Thymus (tissue), 11 donors: ENCODE measurements at regions not wholly inside any gene's neighbourhood (a gene's known extent, or its start where the extent isn't known, plus 50 kb on each side); places are given as distances from the start of the nearest gene placed in this dataset.

Experiments used
- DNase-seq, 9 donors: peaks; one replicate each; pipeline ENCODE4 v3.0.0-alpha.2; 2013; ENCODE audit warnings: low spot score in 9 of 9, low read depth in 6 of 9, missing footprints in 1 of 9
- H3K27ac ChIP-seq, 2 donors: one replicate each; pipeline ENCODE4 v1.5.1; 2013; ENCODE audit warnings: control low read depth in 1 of 2, low read depth in 1 of 2, low read length in 1 of 2, mild to moderate bottlenecking in 1 of 2, moderate library complexity in 1 of 2
- H3K27me3 ChIP-seq, 2 donors: one replicate each; pipeline ENCODE4 v1.5.1; 2013; ENCODE audit warnings: low read length in 1 of 2; ENCODE audit not compliant: control insufficient read depth in 2 of 2, insufficient read depth in 1 of 2
- H3K36me3 ChIP-seq, 2 donors: one replicate each; pipeline ENCODE4 v1.5.1; 2013; ENCODE audit warnings: low read length in 1 of 2, mild to moderate bottlenecking in 1 of 2, moderate library complexity in 1 of 2; ENCODE audit not compliant: control insufficient read depth in 2 of 2, insufficient read depth in 2 of 2
- H3K4me1 ChIP-seq, 2 donors: one replicate each; pipeline ENCODE4 v1.5.1; 2013; ENCODE audit warnings: low read length in 2 of 2; ENCODE audit not compliant: control insufficient read depth in 2 of 2, insufficient read depth in 2 of 2
- H3K4me3 ChIP-seq, 2 donors: one replicate each; pipeline ENCODE4 v1.5.1; 2013; ENCODE audit warnings: low read length in 2 of 2, control low read depth in 1 of 2, mild to moderate bottlenecking in 1 of 2
- H3K9me3 ChIP-seq, 2 donors: one replicate each; pipeline ENCODE4 v1.5.1; 2013; ENCODE audit warnings: low read length in 1 of 2, mild to moderate bottlenecking in 1 of 2; ENCODE audit not compliant: control insufficient read depth in 2 of 2, insufficient read depth in 1 of 2
- WGBS: extraction: QIAGEN DNeasy Blood & Tissue Kit; methylation state at CpG from one replicate; pipeline ENCODE4 v1.1.7; 2013; 5-methylcytosine and 5-hydroxymethylcytosine counted together
- donor health status: healthy.

GRCh38 chr5:125786021-125786420 lies 637.2 kb upstream of the GRAMD2B start:
- no peak for DNase-seq
- H3K27me3 ChIP-seq = no peaks in the 10 kb centered on the region
- no peaks in the 10 kb centered on the region for H3K9me3 ChIP-seq
- H3K27ac ChIP-seq = no peak overlapping the region
- H3K36me3 ChIP-seq = no peaks in the 10 kb centered on the region
- 90% methylated on average over 2 of the region's 2 CpGs for WGBS
- no peak overlapping the region for H3K4me3 ChIP-seq
- H3K4me1 ChIP-seq = no peaks in the 10 kb centered on the region

- Histone ChIP-seq H3K9me3 (no peaks in the 10 kb centered on the region), H3K36me3 (no peaks in the 10 kb centered on the region), H3K4me3 (no peak overlapping the region), H3K27me3 (no peaks in the 10 kb centered on the region), H3K4me1 (no peaks in the 10 kb centered on the region), H3K27ac (no peak overlapping the region)
- no peak for DNase-seq
- WGBS = 97% methylated on average over 1 of the region's 1 CpG
Observed at GRCh38 chr5:125793470-125793869, 629.7 kb upstream of the GRAMD2B start.

GRCh38 chr5:125794922-125795321 lies 628.3 kb upstream of the GRAMD2B start:
- no peak overlapping the region for H3K4me3 ChIP-seq

GRCh38 chr5:125798307-125798706 lies 624.9 kb upstream of the GRAMD2B start:
- Histone ChIP-seq H3K36me3 (no peaks in the 10 kb centered on the region), H3K4me1 (no peaks in the 10 kb centered on the region)
- DNase-seq = peak in 7 of 9 donors; percentile 0 to 50 (median 6)

More at GRCh38 chr5:125794922-125795321, 628.3 kb upstream of the GRAMD2B start:
- H3K9me3 ChIP-seq = no peaks in the 10 kb centered on the region
- H3K36me3 ChIP-seq = no peaks in the 10 kb centered on the region
- no peak overlapping the region for H3K27ac ChIP-seq
- H3K4me1 ChIP-seq = no peaks in the 10 kb centered on the region
- no peak for DNase-seq
- no peaks in the 10 kb centered on the region for H3K27me3 ChIP-seq

GRCh38 chr5:125812651-125813050 lies 610.6 kb upstream of the GRAMD2B start:
- Histone ChIP-seq H3K27me3 (no peaks in the 10 kb centered on the region), H3K4me1 (no peaks in the 10 kb centered on the region), H3K9me3 (no peaks in the 10 kb centered on the region), H3K36me3 (no peaks in the 10 kb centered on the region), H3K4me3 (no peak overlapping the region), H3K27ac (no peak overlapping the region)
- DNase-seq = no peak

More at GRCh38 chr5:125798307-125798706, 624.9 kb upstream of the GRAMD2B start:
- Histone ChIP-seq H3K4me3 (no peak overlapping the region), H3K27me3 (no peaks in the 10 kb centered on the region), H3K9me3 (no peaks in the 10 kb centered on the region), H3K27ac (no peak overlapping the region)

- no peak for DNase-seq
Observed at GRCh38 chr5:125813221-125813974, 609.8 kb upstream of the GRAMD2B start.

GRCh38 chr5:125814119-125814518 lies 609.1 kb upstream of the GRAMD2B start:
- Histone ChIP-seq H3K36me3 (no peaks in the 10 kb centered on the region), H3K27me3 (no peaks in the 10 kb centered on the region), H3K9me3 (no peaks in the 10 kb centered on the region), H3K27ac (no peak overlapping the region), H3K4me3 (no peak overlapping the region), H3K4me1 (no peaks in the 10 kb centered on the region)
- WGBS = 94% methylated on average over 2 of the region's 2 CpGs
- no peak for DNase-seq

More at GRCh38 chr5:125813221-125813974, 609.8 kb upstream of the GRAMD2B start:
- H3K27me3 ChIP-seq = no peaks in the 10 kb centered on the region
- H3K4me1 ChIP-seq = no peaks in the 10 kb centered on the region
- no peak overlapping the region for H3K4me3 ChIP-seq
- no peak overlapping the region for H3K27ac ChIP-seq
- H3K36me3 ChIP-seq = no peaks in the 10 kb centered on the region
- 93% methylated on average over 6 of the region's 6 CpGs for WGBS
- H3K9me3 ChIP-seq = no peaks in the 10 kb centered on the region

- Histone ChIP-seq H3K4me1 (no peaks in the 10 kb centered on the region), H3K27me3 (no peaks in the 10 kb centered on the region), H3K36me3 (no peaks in the 10 kb centered on the region), H3K9me3 (no peaks in the 10 kb centered on the region), H3K27ac (no peak overlapping the region), H3K4me3 (no peak overlapping the region)
- DNase-seq = no peak
- 92% methylated on average over 4 of the region's 4 CpGs for WGBS
Observed at GRCh38 chr5:125823572-125823971, 599.6 kb upstream of the GRAMD2B start.

- Histone ChIP-seq H3K36me3 (no peaks in the 10 kb centered on the region), H3K27me3 (no peaks in the 10 kb centered on the region), H3K27ac (no peak overlapping the region), H3K4me1 (no peaks in the 10 kb centered on the region), H3K9me3 (no peaks in the 10 kb centered on the region), H3K4me3 (no peak overlapping the region)
- DNase-seq = no peak
Observed at GRCh38 chr5:125826214-125826613, 597.0 kb upstream of the GRAMD2B start.
